ENCODE measurements at regions not wholly inside any gene's neighbourhood (a gene's known extent, or its start where the extent isn't known, plus 50 kb on each side); places are given as distances from the start of the nearest gene placed in this dataset.

DNA sequence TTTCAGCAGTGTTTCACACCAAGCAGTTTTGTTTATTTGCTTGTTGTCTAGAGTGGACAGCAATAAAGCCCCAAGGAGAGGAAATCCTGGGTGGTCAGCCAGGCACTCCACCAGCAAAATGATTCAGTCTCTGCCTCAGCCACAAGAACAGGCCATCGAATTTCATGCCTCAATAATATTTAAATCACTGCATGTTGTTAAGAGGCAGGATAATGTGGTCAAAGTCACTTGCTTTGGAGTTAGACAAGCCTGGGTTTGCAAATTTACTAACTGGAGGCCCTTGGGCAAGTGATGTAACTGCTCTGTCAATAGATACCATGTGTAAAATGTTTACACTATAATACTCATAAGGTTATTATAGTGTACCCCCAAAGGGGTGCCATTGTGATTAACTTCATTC lies 349.6 kb downstream of the LMO4 start:
- ChIA-PET CTCF (no interaction called here), POLR2A (no interaction called here)
- intact Hi-C loops (cut with micrococcal nuclease; ENCODE audit: unreplicated experiment) (no loop called here), in situ Hi-C loops (cut with HindIII; ENCODE audit: low pct_unique_long_range_greater_than_20kb, low sequenced_read_pairs) (no loop called here)
- TF ChIP-seq TCF7L2 (IDR thresholded peaks at IDR 0.05; ENCODE audit: low read depth, low read length) (no peak), POLR2AphosphoS5 (IDR thresholded peaks at IDR 0.05; ENCODE audit: low read depth, low read length) (no peak), SIN3A (IDR thresholded peaks at IDR 0.05; ENCODE audit: borderline replicate concordance, insufficient read depth, low read depth, low read length) (no peak)
- TF ChIP-seq, protein P1, sequence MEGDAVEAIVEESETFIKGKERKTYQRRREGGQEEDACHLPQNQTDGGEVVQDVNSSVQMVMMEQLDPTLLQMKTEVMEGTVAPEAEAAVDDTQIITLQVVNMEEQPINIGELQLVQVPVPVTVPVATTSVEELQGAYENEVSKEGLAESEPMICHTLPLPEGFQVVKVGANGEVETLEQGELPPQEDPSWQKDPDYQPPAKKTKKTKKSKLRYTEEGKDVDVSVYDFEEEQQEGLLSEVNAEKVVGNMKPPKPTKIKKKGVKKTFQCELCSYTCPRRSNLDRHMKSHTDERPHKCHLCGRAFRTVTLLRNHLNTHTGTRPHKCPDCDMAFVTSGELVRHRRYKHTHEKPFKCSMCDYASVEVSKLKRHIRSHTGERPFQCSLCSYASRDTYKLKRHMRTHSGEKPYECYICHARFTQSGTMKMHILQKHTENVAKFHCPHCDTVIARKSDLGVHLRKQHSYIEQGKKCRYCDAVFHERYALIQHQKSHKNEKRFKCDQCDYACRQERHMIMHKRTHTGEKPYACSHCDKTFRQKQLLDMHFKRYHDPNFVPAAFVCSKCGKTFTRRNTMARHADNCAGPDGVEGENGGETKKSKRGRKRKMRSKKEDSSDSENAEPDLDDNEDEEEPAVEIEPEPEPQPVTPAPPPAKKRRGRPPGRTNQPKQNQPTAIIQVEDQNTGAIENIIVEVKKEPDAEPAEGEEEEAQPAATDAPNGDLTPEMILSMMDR (IDR thresholded peaks at IDR 0.05) = no peak
- TF ChIP-seq, protein P2, sequence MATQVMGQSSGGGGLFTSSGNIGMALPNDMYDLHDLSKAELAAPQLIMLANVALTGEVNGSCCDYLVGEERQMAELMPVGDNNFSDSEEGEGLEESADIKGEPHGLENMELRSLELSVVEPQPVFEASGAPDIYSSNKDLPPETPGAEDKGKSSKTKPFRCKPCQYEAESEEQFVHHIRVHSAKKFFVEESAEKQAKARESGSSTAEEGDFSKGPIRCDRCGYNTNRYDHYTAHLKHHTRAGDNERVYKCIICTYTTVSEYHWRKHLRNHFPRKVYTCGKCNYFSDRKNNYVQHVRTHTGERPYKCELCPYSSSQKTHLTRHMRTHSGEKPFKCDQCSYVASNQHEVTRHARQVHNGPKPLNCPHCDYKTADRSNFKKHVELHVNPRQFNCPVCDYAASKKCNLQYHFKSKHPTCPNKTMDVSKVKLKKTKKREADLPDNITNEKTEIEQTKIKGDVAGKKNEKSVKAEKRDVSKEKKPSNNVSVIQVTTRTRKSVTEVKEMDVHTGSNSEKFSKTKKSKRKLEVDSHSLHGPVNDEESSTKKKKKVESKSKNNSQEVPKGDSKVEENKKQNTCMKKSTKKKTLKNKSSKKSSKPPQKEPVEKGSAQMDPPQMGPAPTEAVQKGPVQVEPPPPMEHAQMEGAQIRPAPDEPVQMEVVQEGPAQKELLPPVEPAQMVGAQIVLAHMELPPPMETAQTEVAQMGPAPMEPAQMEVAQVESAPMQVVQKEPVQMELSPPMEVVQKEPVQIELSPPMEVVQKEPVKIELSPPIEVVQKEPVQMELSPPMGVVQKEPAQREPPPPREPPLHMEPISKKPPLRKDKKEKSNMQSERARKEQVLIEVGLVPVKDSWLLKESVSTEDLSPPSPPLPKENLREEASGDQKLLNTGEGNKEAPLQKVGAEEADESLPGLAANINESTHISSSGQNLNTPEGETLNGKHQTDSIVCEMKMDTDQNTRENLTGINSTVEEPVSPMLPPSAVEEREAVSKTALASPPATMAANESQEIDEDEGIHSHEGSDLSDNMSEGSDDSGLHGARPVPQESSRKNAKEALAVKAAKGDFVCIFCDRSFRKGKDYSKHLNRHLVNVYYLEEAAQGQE (IDR thresholded peaks at IDR 0.05; ENCODE audit: insufficient read depth in 1 of 2, low read depth in 2 of 2, low read length in 1 of 2) = no peak
- no peak overlapping the region for H3K27ac ChIP-seq (ENCODE audit: low read length)
- no peaks in the 10 kb centered on the region for H3K36me3 ChIP-seq (ENCODE audit: control insufficient read depth, insufficient read depth, low read length)
- no TSS peak for BruUV-seq (replicated peaks)
- DNase-seq (ENCODE audit: low read depth, low spot score) = no peak
- no peaks in the 10 kb centered on the region for H3K27me3 ChIP-seq (ENCODE audit: control insufficient read depth, insufficient read depth, low read length)
- no peak overlapping the region for H3K4me3 ChIP-seq (ENCODE audit: low read depth in 2 of 2, low read length in 2 of 2)
- H3K9me3 ChIP-seq (ENCODE audit: control insufficient read depth, insufficient read depth, low read depth, low read length) = no peaks in the 10 kb centered on the region
- H3K4me1 ChIP-seq (ENCODE audit: control insufficient read depth, insufficient read depth, low read length) = no peaks in the 10 kb centered on the region
- ATAC-seq = no peak

DNA sequence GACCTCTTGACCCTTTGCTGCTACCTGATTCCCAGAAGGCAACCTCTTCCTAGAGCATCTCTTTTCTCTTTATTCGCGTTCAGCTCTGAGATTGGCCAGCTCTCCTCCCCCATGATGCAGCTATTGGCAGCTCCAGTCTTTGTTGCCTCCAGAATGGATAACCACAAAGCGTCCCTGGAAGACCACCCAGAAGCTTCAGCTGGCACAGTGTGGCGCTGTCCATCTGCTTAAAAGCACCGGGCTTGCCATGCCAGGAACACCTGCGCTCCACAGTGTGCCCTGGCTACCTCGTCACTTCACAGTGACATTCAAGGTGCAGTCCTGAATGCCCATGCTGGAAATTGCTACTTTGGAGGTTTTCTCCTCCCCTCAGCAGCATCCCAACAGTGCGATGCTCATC lies 353.9 kb downstream of the LMO4 start:
- Histone ChIP-seq H3K27ac (ENCODE audit: low read length) (no peak overlapping the region), H3K4me1 (ENCODE audit: control insufficient read depth, insufficient read depth, low read length) (no peaks in the 10 kb centered on the region), H3K9me3 (ENCODE audit: control insufficient read depth, insufficient read depth, low read depth, low read length) (no peaks in the 10 kb centered on the region), H3K27me3 (ENCODE audit: control insufficient read depth, insufficient read depth, low read length) (no peaks in the 10 kb centered on the region), H3K4me3 (ENCODE audit: low read depth in 2 of 2, low read length in 2 of 2) (no peak overlapping the region), H3K36me3 (ENCODE audit: control insufficient read depth, insufficient read depth, low read length) (no peaks in the 10 kb centered on the region)
- TF ChIP-seq POLR2AphosphoS5 (IDR thresholded peaks at IDR 0.05; ENCODE audit: low read depth, low read length) (no peak), TCF7L2 (IDR thresholded peaks at IDR 0.05; ENCODE audit: low read depth, low read length) (no peak), SIN3A (IDR thresholded peaks at IDR 0.05; ENCODE audit: borderline replicate concordance, insufficient read depth, low read depth, low read length) (no peak)
- TF ChIP-seq, protein P1 (IDR thresholded peaks at IDR 0.05) = no peak
- TF ChIP-seq, protein P2 (IDR thresholded peaks at IDR 0.05; ENCODE audit: insufficient read depth in 1 of 2, low read depth in 2 of 2, low read length in 1 of 2) = no peak
- intact Hi-C loops (cut with micrococcal nuclease; ENCODE audit: unreplicated experiment) (no loop called here), in situ Hi-C loops (cut with HindIII; ENCODE audit: low pct_unique_long_range_greater_than_20kb, low sequenced_read_pairs) (no loop called here)
- BruUV-seq (replicated peaks) = no TSS peak
- CTCF ChIA-PET = no interaction called here
- ATAC-seq (no peak), DNase-seq (ENCODE audit: low read depth, low spot score) (no peak)
- POLR2A ChIA-PET = no interaction called here

All from Panc1 (cell line).